GM23248 (cell line): ENCODE measurements at regions not wholly inside any gene's neighbourhood (a gene's known extent, or its start where the extent isn't known, plus 50 kb on each side); places are given as distances from the start of the nearest gene placed in this dataset.

Experiments
- DNase-seq: peaks from one replicate; pipeline ENCODE4 v3.0.0-alpha.2; 2015
- H2AFZ ChIP-seq: fragments of 200-600 bp; sonication (generic); 2 replicates; pipeline ENCODE4 v1.6.1; 2016; ENCODE audit warnings: antibody characterized with exemption
- H3F3A ChIP-seq: fragments of 200-600 bp; sonication (generic); 2 replicates; pipeline ENCODE4 v1.6.1; 2016; ENCODE audit warnings: mild to moderate bottlenecking, antibody characterized with exemption, mixed run types; ENCODE audit not compliant: insufficient read depth
- H3K27ac ChIP-seq: fragments of 200-600 bp; sonication (generic); 2 replicates; pipeline ENCODE4 v1.5.1; 2016; ENCODE audit warnings: mild to moderate bottlenecking
- H3K27me3 ChIP-seq: fragments of 200-600 bp; sonication (generic); replicated peaks from 2 replicates; pipeline ENCODE4 v1.6.1; 2016; ENCODE audit warnings: mild to moderate bottlenecking; ENCODE audit not compliant: insufficient read depth
- H3K36me3 ChIP-seq: fragments of 200-600 bp; sonication (generic); 2 replicates; pipeline ENCODE4 v1.6.1; 2016; ENCODE audit warnings: low read depth, mild to moderate bottlenecking
- H3K4me1 ChIP-seq: fragments of 200-600 bp; sonication (generic); 2 replicates; pipeline ENCODE4 v1.6.1; 2016; ENCODE audit warnings: mild to moderate bottlenecking; ENCODE audit not compliant: insufficient read depth
- H3K4me2 ChIP-seq: fragments of 200-600 bp; sonication (generic); one replicate; pipeline ENCODE4 v1.6.1; 2016; ENCODE audit warnings: mild to moderate bottlenecking; ENCODE audit not compliant: unreplicated experiment
- H3K4me3 ChIP-seq: fragments of 200-600 bp; sonication (generic); 2 replicates; pipeline ENCODE4 v1.5.1; 2016; ENCODE audit warnings: mild to moderate bottlenecking
- H3K79me2 ChIP-seq: fragments of 200-600 bp; sonication (generic); 2 replicates; pipeline ENCODE4 v1.6.1; 2016; ENCODE audit warnings: mild to moderate bottlenecking; ENCODE audit not compliant: insufficient read depth
- H3K9ac ChIP-seq: fragments of 200-600 bp; sonication (generic); 2 replicates; pipeline ENCODE4 v1.6.1; 2016; ENCODE audit warnings: mild to moderate bottlenecking
- H3K9me2 ChIP-seq: fragments of 200-600 bp; sonication (generic); 2 replicates; pipeline ENCODE4 v1.6.1; 2016; ENCODE audit warnings: mixed run types, mild to moderate bottlenecking, moderate library complexity; ENCODE audit not compliant: insufficient read depth
- H3K9me3 ChIP-seq: fragments of 200-600 bp; sonication (generic); one replicate; pipeline ENCODE4 v1.6.1; 2017; ENCODE audit warnings: low read depth
- H4K20me1 ChIP-seq: fragments of 200-600 bp; sonication (generic); 2 replicates; pipeline ENCODE4 v1.6.0; 2016; ENCODE audit not compliant: insufficient read depth
- EZH2 ChIP-seq: fragments of 200-600 bp; sonication (generic); IDR thresholded peaks from 2 replicates; pipeline ENCODE4 v1.6.1; 2018; ENCODE audit warnings: antibody characterized with exemption, mild to moderate bottlenecking; ENCODE audit not compliant: insufficient read depth, poor library complexity, severe bottlenecking
- EZH2phosphoT487 ChIP-seq: fragments of 200-600 bp; sonication (generic); IDR thresholded peaks from 2 replicates; pipeline ENCODE4 v1.6.1; 2018; ENCODE audit warnings: antibody characterized with exemption, moderate library complexity, mild to moderate bottlenecking, low read depth; ENCODE audit not compliant: insufficient read depth
- WGBS, 2 experiments: methylation state at CpG; one replicate each; pipeline ENCODE4 v1.1.6; 2015 to 2017; ENCODE audit warnings: low lambda C conversion rate in 2 of 2, low coverage in 1 of 2; ENCODE audit errors: missing lambda C conversion rate in 2 of 2; 5-methylcytosine and 5-hydroxymethylcytosine counted together
- in situ Hi-C: fragments of 300-500 bp; cut with MboI; formaldehyde crosslinking; loops from 2 replicates; pipeline ENCODE4 v1.15.0; 2020

DNA sequence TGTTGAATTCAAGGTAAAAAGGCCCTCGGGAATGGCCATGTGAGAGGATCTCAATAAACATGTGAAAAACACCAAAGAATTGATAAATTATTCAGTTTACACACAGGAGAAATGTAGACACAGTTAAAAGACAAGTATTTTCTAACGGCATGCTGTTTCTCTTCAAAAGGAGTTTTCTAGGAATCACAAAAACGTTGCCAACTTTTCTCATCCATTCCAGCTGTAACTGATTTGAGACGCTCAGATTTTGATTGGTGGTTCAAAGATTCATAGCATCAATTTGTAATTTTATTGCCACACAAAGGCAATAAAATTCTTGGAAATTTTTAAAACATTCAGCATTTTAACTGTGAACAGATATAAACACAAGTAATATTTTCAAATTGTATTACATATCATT lies 384.9 kb upstream of the PFKP start:
- no peaks in the 10 kb centered on the region for H4K20me1 ChIP-seq
- 0 to 1% methylated on average over 4 of the region's 4 CpGs for WGBS, 2 experiments

DNA sequence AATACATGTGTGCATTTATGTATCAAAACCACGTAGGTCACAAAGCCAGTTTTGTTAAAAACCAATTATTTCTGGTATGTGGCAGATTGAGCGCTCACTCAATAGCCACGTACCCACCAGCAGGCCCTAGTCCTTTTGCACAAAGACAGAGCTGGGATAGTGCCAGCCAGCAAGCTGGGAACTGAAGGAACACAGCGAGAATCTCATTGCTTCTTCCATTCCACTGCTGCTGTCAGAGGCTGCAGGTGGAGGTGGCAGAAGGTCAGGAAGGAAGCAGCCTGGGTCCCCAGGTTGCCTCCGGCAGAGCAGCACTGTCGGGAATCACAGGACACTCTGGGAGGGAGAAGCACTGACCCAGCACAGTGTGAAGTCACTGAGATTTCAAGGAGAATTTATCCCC lies 385.5 kb upstream of the PFKP start:
- Histone ChIP-seq H3K36me3 (no peaks in the 10 kb centered on the region), H3K4me2 (no peak overlapping the region), H3K27me3 (no peaks in the 10 kb centered on the region), H3K4me3 (no peak overlapping the region), H3K79me2 (no peaks in the 10 kb centered on the region), H3K9ac (no peak overlapping the region), H3F3A (no peaks in the 10 kb centered on the region), H4K20me1 (no peaks in the 10 kb centered on the region), H3K9me3 (no peaks in the 10 kb centered on the region), H3K9me2 (no peaks in the 10 kb centered on the region), H3K27ac (no peak overlapping the region), H2AFZ (no peak overlapping the region), H3K4me1 (no peaks in the 10 kb centered on the region)
- 2 to 6% methylated on average over 6 of the region's 6 CpGs for WGBS, 2 experiments
- TF ChIP-seq EZH2phosphoT487 (no peak), EZH2 (no peak)
- no peak for DNase-seq
- in situ Hi-C loops, result no loop called here

More for the DNA sequence above, 384.9 kb upstream of the PFKP start:
- H3K27ac ChIP-seq, result no peak overlapping the region
- no peaks in the 10 kb centered on the region for H3K36me3 ChIP-seq
- TF ChIP-seq EZH2, result no peak
- no peak for TF ChIP-seq EZH2phosphoT487
- no peak overlapping the region for H2AFZ ChIP-seq
- no peaks in the 10 kb centered on the region for H3K79me2 ChIP-seq
- DNase-seq, result no peak
- H3K4me1 ChIP-seq, result no peaks in the 10 kb centered on the region
- H3F3A ChIP-seq, result no peaks in the 10 kb centered on the region
- H3K9ac ChIP-seq, result no peak overlapping the region
- no peaks in the 10 kb centered on the region for H3K27me3 ChIP-seq
- in situ Hi-C loops, result no loop called here
- no peaks in the 10 kb centered on the region for H3K9me3 ChIP-seq
- H3K9me2 ChIP-seq, result no peaks in the 10 kb centered on the region
- no peak overlapping the region for H3K4me2 ChIP-seq
- no peak overlapping the region for H3K4me3 ChIP-seq

DNA sequence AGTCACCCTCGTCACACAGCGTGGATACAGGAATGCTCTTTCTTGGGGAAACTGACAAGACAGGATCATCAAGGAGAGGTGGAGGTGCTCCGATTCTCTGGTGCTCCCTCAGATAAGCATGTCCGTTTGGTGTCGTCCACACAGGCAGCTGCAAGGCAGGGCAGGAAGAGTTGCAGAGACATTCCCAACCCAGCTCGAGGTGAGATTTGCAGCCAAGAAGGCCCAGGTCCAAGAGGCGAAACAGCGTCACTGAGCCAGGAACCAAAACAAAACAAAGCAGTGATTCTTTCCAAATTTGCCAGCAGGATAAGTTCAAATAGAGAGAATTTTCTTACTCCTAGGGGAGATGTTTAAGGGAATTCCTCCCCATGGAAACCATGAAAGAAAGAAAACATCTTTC lies 386.5 kb upstream of the PFKP start:
- H3F3A ChIP-seq, result no peaks in the 10 kb centered on the region
- in situ Hi-C loops, result no loop called here
- H4K20me1 ChIP-seq, result no peaks in the 10 kb centered on the region
- H3K4me2 ChIP-seq, result no peak overlapping the region
- no peaks in the 10 kb centered on the region for H3K4me1 ChIP-seq
- 1 to 3% methylated on average over 8 of the region's 8 CpGs for WGBS, 2 experiments
- no peaks in the 10 kb centered on the region for H3K27me3 ChIP-seq
- H3K36me3 ChIP-seq, result no peaks in the 10 kb centered on the region
- TF ChIP-seq EZH2phosphoT487, result no peak
- TF ChIP-seq EZH2, result no peak
- H3K9ac ChIP-seq, result no peak overlapping the region
- no peak overlapping the region for H2AFZ ChIP-seq
- no peaks in the 10 kb centered on the region for H3K9me3 ChIP-seq
- H3K4me3 ChIP-seq, result no peak overlapping the region
- H3K9me2 ChIP-seq, result no peaks in the 10 kb centered on the region
- no peaks in the 10 kb centered on the region for H3K79me2 ChIP-seq
- no peak for DNase-seq
- no peak overlapping the region for H3K27ac ChIP-seq

DNA sequence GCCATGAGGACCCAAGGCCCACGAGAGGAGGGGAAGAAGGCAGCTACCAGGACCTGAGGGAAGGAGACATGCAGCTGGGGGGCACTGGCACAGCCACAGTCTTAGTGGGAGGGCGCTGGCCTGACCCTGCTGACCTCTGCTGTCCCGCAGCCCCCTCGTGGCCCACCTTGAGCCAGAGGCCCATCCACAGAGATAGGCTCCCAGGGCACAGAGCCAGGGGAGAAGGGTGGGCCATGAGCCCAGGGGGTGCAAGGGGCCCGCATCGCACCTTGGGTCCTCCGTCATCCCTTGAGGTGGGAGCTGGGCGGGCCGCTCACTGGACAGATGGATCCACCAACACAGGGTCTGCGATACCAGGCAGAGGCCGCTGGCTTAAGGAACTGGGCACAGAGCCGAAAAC lies 387.7 kb upstream of the PFKP start:
- no peaks in the 10 kb centered on the region for H3K27me3 ChIP-seq
- no peak overlapping the region for H3K4me3 ChIP-seq
- H3K9me3 ChIP-seq, result no peaks in the 10 kb centered on the region
- 30 to 32% methylated on average over 12 of the region's 12 CpGs for WGBS, 2 experiments
- DNase-seq, result no peak
- H3K27ac ChIP-seq, result no peak overlapping the region
- TF ChIP-seq EZH2 (no peak), EZH2phosphoT487 (no peak)
- H2AFZ ChIP-seq, result no peak overlapping the region
- H4K20me1 ChIP-seq, result no peaks in the 10 kb centered on the region
- H3K4me1 ChIP-seq, result no peaks in the 10 kb centered on the region
- H3K9me2 ChIP-seq, result no peaks in the 10 kb centered on the region
- no peaks in the 10 kb centered on the region for H3K36me3 ChIP-seq
- in situ Hi-C loops, result no loop called here
- no peak overlapping the region for H3K9ac ChIP-seq
- H3F3A ChIP-seq, result no peaks in the 10 kb centered on the region
- H3K4me2 ChIP-seq, result no peak overlapping the region
- no peaks in the 10 kb centered on the region for H3K79me2 ChIP-seq

DNA sequence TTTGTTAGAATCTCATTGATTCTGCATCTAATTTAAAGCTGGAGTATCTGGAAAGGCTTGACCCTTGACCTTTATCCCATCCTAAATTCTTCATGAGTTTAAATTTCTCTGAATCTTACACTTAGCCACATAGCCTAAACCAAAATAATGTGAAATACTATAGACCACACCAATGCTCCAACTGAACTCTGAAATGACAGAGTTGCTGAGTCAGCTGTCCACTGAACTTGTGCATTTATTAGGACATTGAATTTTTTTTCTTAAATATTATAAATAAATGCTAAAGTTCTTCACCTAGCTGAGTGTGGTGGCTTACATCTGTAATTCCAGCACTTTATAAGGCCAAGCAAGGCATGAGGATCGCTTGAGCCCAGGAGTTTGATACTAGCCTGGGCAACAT lies 390.9 kb upstream of the PFKP start:
- no peak for TF ChIP-seq EZH2phosphoT487
- no peak for TF ChIP-seq EZH2
- no peaks in the 10 kb centered on the region for H3K9me3 ChIP-seq
- H3K4me3 ChIP-seq, result no peak overlapping the region
- no peak for DNase-seq
- no peaks in the 10 kb centered on the region for H3K36me3 ChIP-seq
- H3K4me1 ChIP-seq, result no peaks in the 10 kb centered on the region
- H3K4me2 ChIP-seq, result no peak overlapping the region
- no peaks in the 10 kb centered on the region for H3K79me2 ChIP-seq
- no peaks in the 10 kb centered on the region for H3K27me3 ChIP-seq
- H4K20me1 ChIP-seq, result no peaks in the 10 kb centered on the region
- no peak overlapping the region for H3K27ac ChIP-seq
- no peaks in the 10 kb centered on the region for H3K9me2 ChIP-seq
- H2AFZ ChIP-seq, result no peak overlapping the region
- in situ Hi-C loops, result no loop called here
- no peaks in the 10 kb centered on the region for H3F3A ChIP-seq
- no peak overlapping the region for H3K9ac ChIP-seq
- WGBS, 2 experiments, result 24 to 35% methylated on average over 1 of the region's 1 CpG
